ENCODE measurements at regions not wholly inside any gene's neighbourhood (a gene's known extent, or its start where the extent isn't known, plus 50 kb on each side); places are given as distances from the start of the nearest gene placed in this dataset.

DNA sequence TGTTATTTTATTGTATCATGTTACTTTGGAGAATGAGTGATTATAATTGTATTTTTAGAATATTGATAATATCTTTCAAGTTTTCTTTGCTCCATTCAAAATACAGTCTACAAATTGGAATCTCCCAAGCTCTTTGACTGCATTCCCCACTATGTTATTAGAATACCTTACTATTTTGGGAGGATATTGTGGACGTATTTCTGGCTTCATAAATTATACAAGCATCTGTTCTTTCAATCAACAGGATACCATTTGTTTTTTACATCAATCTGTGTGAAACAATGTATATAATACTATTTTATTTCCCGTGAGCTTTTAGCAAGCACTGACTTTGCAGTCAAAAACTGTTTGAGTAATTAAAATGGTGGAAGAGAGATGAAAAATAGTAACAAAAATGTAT is 226.5 kb downstream of the PTPRC start:
- Histone ChIP-seq H3K27me3 (ENCODE audit: insufficient read depth, low read length) (no peaks in the 10 kb centered on the region), H3K4me1 (ENCODE audit: insufficient read depth, low read length) (no peaks in the 10 kb centered on the region), H3K9me3 (ENCODE audit: insufficient read depth, low read depth, low read length) (no peaks in the 10 kb centered on the region), H3K9ac (ENCODE audit: low read depth, low read length) (no peak overlapping the region), H3K36me3 (ENCODE audit: insufficient read depth, low read depth, low read length) (no peaks in the 10 kb centered on the region), H3K27ac (ENCODE audit: low read length) (no peak overlapping the region), H3K4me3 (ENCODE audit: low read length) (no peak overlapping the region)

DNA sequence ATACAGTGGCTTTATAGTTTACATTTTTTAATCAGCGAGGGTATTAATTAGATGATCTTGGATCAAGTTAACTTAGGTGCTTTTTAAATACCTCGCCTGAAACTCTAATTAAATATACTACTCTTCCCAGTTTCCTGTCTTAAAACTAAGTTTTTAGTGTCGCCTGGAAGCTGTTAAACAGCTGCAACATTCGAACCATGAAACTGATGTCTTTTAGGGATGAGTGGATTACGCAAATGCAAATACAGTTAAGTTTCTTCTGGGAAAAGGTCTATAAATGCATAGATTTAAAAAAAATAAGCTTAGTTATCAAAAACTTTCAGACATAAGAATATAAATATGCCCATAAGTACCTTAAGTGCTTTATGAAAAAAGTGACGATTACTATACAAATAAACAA is 228.3 kb downstream of the PTPRC start:
- no peak overlapping the region for H3K4me3 ChIP-seq (ENCODE audit: low read length)
- H3K27me3 ChIP-seq (ENCODE audit: insufficient read depth, low read length): no peaks in the 10 kb centered on the region
- no peak overlapping the region for H3K27ac ChIP-seq (ENCODE audit: low read length)
- no peaks in the 10 kb centered on the region for H3K4me1 ChIP-seq (ENCODE audit: insufficient read depth, low read length)
- H3K9me3 ChIP-seq (ENCODE audit: insufficient read depth, low read depth, low read length): no peaks in the 10 kb centered on the region
- H3K9ac ChIP-seq (ENCODE audit: low read depth, low read length): no peak overlapping the region
- no peaks in the 10 kb centered on the region for H3K36me3 ChIP-seq (ENCODE audit: insufficient read depth, low read depth, low read length)

DNA sequence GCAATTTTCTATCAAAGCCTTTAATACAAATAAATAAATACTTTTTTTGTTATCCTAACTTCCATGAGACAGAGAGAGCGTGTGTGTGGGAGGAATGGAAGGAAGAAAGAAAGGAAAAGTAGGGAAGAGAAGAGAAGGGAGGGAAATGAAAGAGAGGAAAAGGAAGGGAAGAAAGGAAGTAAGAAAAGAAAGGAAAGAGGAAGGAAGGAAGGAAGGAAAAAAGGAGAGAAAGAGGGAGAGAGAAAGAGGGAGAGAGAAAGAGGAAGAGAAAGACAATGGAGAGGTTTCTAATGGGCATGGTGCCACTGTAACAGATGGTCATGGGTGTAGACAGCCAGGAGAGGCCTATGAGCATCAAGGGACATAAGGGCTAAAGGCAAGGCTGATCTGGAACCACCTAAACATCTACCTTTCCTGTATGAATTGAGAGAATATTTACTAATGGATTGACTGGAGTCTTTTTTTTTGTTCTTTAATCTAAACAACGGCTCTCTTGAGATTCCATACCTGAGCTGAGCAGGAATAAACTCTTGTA is 234.9 kb downstream of the PTPRC start:
- H3K9me3 ChIP-seq (ENCODE audit: insufficient read depth, low read depth, low read length): no peaks in the 10 kb centered on the region

DNA sequence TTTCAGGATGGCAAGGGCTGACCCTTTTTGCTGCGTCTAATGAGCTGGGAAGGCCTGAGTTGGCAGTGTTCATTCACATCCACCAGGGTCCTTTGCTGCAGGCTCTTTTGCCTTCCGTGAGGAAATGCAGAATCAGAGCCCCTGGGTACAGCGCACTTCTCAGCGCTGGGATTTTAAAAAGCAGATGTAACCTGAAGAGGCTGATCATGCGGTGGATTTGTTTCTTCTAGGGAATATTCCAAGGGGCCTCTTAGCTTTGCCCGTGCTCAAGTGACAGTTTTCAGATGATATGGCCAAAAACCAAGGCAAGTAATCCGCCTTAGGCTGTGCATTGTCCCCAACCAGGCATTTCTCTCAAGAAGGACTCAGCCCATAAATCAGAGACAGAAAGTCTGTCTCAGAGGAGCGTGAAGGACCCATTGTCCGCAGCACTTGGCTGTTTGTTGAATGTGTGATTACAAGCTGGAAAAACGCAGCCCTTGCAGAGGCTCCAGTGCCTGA is 237.6 kb downstream of the PTPRC start:
- H3K36me3 ChIP-seq (ENCODE audit: insufficient read depth, low read depth, low read length): no peaks in the 10 kb centered on the region
- no peak overlapping the region for H3K4me3 ChIP-seq (ENCODE audit: low read length)
- H3K4me1 ChIP-seq (ENCODE audit: insufficient read depth, low read length): no peaks in the 10 kb centered on the region
- H3K9ac ChIP-seq (ENCODE audit: low read depth, low read length): no peak overlapping the region
- H3K9me3 ChIP-seq (ENCODE audit: insufficient read depth, low read depth, low read length): no peaks in the 10 kb centered on the region
- H3K27ac ChIP-seq (ENCODE audit: low read length): no peak overlapping the region
- H3K27me3 ChIP-seq (ENCODE audit: insufficient read depth, low read length): no peaks in the 10 kb centered on the region

More for the DNA sequence above, 234.9 kb downstream of the PTPRC start:
- Histone ChIP-seq H3K4me1 (ENCODE audit: insufficient read depth, low read length) (no peaks in the 10 kb centered on the region), H3K27me3 (ENCODE audit: insufficient read depth, low read length) (no peaks in the 10 kb centered on the region), H3K4me3 (ENCODE audit: low read length) (no peak overlapping the region), H3K9ac (ENCODE audit: low read depth, low read length) (no peak overlapping the region), H3K27ac (ENCODE audit: low read length) (no peak overlapping the region), H3K36me3 (ENCODE audit: insufficient read depth, low read depth, low read length) (no peaks in the 10 kb centered on the region)

DNA sequence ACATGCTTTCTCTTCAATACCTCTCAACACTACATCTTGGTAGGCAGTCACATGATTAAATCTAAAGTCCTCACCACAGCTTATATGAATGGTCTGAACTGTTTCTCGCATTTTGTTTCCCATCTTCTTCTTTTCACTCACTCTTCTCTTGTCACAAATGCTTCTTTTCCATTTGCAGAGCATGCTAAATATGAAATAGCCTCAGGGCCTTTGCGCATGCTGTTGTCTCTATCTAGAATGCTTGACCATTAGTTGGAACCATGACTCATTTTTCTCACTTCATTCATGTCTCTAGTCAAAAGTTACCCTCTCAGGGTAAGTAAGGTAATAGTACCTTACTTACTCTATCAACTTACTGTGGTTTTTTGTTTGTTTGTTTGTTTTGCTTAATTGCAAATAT is 239.7 kb downstream of the PTPRC start:
- H3K27ac ChIP-seq (ENCODE audit: low read length): no peak overlapping the region
- no peaks in the 10 kb centered on the region for H3K36me3 ChIP-seq (ENCODE audit: insufficient read depth, low read depth, low read length)
- H3K4me1 ChIP-seq (ENCODE audit: insufficient read depth, low read length): no peaks in the 10 kb centered on the region
- no peaks in the 10 kb centered on the region for H3K27me3 ChIP-seq (ENCODE audit: insufficient read depth, low read length)
- no peak overlapping the region for H3K9ac ChIP-seq (ENCODE audit: low read depth, low read length)
- H3K4me3 ChIP-seq (ENCODE audit: low read length): no peak overlapping the region
- H3K9me3 ChIP-seq (ENCODE audit: insufficient read depth, low read depth, low read length): no peaks in the 10 kb centered on the region

DNA sequence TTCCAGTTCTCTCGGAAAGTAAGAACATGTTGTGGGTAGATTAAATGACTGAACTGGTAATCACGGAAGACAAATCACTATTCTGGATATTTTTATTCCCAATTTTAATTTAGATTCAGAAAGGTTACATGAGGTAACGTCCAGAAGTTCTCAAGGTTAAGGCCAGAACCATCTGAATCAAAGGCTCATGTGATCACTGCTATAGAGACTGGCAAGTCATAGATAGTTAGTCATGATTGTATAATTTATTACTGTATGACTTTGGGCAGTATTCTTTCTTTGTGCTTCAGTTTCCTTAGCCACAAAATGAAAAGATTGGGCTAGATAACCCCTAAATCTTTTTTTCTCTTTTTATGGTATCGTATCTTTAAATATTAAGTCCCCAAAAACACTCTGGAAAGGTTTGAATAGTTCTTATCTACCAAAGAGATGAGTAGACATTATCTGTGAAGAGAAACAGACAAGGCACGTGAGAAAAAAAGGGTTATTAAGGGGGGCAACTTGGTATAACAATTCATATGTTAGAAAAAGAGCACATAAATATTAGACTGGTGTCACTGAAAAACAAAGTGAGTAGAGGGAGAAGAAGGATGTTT is 241.0 kb downstream of the PTPRC start:
- Histone ChIP-seq H3K4me3 (ENCODE audit: low read length) (no peak overlapping the region), H3K4me1 (ENCODE audit: insufficient read depth, low read length) (no peaks in the 10 kb centered on the region), H3K27me3 (ENCODE audit: insufficient read depth, low read length) (no peaks in the 10 kb centered on the region), H3K36me3 (ENCODE audit: insufficient read depth, low read depth, low read length) (no peaks in the 10 kb centered on the region), H3K9ac (ENCODE audit: low read depth, low read length) (no peak overlapping the region), H3K9me3 (ENCODE audit: insufficient read depth, low read depth, low read length) (no peaks in the 10 kb centered on the region), H3K27ac (ENCODE audit: low read length) (no peak overlapping the region)

DNA sequence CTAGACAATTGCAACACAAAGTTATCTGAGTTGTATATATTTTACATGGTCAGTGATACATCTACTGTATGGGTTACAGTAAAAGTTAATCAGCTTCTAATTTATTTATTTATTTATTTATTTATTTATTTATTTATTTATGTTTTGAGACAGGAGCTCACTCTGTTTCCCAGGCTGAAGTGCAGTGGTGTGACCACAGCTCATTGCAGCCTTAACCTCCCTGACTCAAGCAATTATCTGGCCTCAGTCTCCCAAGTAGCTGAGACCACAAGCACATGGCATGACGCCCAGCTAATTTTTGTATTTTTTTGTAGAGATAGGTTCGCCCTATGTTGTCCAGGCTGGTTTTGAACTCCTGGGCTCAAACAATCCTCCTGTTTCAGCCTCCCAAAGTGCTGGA is 241.6 kb downstream of the PTPRC start:
- H3K4me1 ChIP-seq (ENCODE audit: insufficient read depth, low read length): no peaks in the 10 kb centered on the region
- H3K9ac ChIP-seq (ENCODE audit: low read depth, low read length): no peak overlapping the region
- no peak overlapping the region for H3K4me3 ChIP-seq (ENCODE audit: low read length)
- H3K27ac ChIP-seq (ENCODE audit: low read length): no peak overlapping the region
- H3K9me3 ChIP-seq (ENCODE audit: insufficient read depth, low read depth, low read length): no peaks in the 10 kb centered on the region
- H3K36me3 ChIP-seq (ENCODE audit: insufficient read depth, low read depth, low read length): no peaks in the 10 kb centered on the region
- no peaks in the 10 kb centered on the region for H3K27me3 ChIP-seq (ENCODE audit: insufficient read depth, low read length)

DNA sequence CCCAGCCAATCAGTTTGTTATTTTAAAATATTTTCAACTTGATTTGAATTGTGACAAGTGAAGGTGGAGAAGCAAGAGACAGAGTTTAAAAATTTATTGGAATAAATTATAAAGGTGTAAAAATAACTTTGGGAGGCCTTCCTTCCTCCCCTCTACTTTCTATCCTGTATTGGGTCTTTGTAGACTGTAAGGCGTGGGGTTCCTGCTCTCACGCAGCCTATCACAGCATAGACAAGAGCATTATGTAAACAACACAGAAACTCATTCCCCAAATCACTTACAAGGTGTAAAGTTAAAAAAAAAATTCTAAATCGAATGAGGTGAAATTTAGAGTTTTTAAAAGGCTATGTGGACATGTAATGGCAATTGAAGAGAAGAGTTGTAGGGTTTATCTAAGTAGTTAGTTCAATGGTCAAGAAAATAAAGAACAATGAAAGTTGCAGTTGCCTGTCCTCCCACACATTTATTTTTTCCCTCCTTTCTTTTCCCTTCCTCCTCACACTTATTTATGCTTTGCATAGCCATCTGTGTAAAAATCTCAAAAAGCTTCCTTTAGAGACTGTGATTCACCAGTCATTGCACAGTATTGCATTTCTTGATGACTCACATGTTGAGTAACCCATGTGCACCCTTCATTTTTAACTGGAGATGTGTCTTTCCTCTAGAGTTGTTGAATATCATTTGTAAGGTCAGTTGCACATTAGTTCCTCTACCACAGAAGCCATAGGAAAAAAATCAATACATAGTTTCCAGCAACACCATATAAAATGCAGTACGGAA is 242.2 kb downstream of the PTPRC start:
- H3K36me3 ChIP-seq (ENCODE audit: insufficient read depth, low read depth, low read length): no peaks in the 10 kb centered on the region
- no peak overlapping the region for H3K27ac ChIP-seq (ENCODE audit: low read length)
- no peak overlapping the region for H3K9ac ChIP-seq (ENCODE audit: low read depth, low read length)
- no peaks in the 10 kb centered on the region for H3K27me3 ChIP-seq (ENCODE audit: insufficient read depth, low read length)
- H3K9me3 ChIP-seq (ENCODE audit: insufficient read depth, low read depth, low read length): no peaks in the 10 kb centered on the region
- H3K4me3 ChIP-seq (ENCODE audit: low read length): no peak overlapping the region
- no peaks in the 10 kb centered on the region for H3K4me1 ChIP-seq (ENCODE audit: insufficient read depth, low read length)

DNA sequence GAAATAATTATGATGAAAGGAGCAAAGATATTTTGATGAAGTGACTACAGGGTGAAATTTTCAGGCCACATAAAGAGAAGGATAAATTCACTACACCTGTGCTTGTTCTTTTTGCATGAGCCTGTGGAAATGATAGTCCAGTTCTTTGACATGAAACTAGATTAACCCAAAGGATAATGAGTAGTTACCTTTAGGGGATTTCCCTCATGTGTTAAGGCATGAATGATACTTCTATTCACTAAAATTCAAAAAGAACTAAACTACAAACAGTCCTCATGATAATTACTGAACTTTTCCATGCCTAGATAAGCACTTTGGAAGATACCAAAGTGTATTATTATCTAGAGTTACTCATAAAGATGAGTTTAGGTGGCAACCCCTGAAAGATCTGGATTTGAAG is 244.3 kb downstream of the PTPRC start:
- Histone ChIP-seq H3K4me3 (ENCODE audit: low read length) (no peak overlapping the region), H3K9ac (ENCODE audit: low read depth, low read length) (no peak overlapping the region), H3K4me1 (ENCODE audit: insufficient read depth, low read length) (no peaks in the 10 kb centered on the region), H3K36me3 (ENCODE audit: insufficient read depth, low read depth, low read length) (no peaks in the 10 kb centered on the region), H3K27ac (ENCODE audit: low read length) (no peak overlapping the region), H3K9me3 (ENCODE audit: insufficient read depth, low read depth, low read length) (no peaks in the 10 kb centered on the region), H3K27me3 (ENCODE audit: insufficient read depth, low read length) (no peaks in the 10 kb centered on the region)

DNA sequence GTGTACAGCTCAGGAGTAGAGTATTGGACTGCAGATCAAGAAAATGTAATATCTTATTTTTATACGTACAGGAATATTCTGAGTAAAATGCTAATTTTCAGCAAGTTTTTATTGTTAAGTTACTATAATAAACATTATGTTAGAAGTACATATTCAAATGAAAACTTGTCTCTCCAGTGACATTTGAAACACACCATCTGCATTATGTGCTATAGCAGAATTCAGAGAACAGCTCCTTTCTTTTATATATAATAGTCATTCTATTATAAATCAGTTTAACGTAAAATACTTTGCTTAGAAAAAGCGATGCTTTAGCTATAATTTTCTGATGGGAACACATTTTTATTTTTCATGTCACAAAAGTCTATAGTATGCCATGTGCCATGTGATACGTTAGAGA is 249.0 kb downstream of the PTPRC start:
- Histone ChIP-seq H3K27ac (ENCODE audit: low read length) (no peak overlapping the region), H3K4me1 (ENCODE audit: insufficient read depth, low read length) (no peaks in the 10 kb centered on the region), H3K27me3 (ENCODE audit: insufficient read depth, low read length) (no peaks in the 10 kb centered on the region), H3K4me3 (ENCODE audit: low read length) (no peak overlapping the region), H3K9ac (ENCODE audit: low read depth, low read length) (no peak overlapping the region), H3K36me3 (ENCODE audit: insufficient read depth, low read depth, low read length) (no peaks in the 10 kb centered on the region), H3K9me3 (ENCODE audit: insufficient read depth, low read depth, low read length) (no peaks in the 10 kb centered on the region)

DNA sequence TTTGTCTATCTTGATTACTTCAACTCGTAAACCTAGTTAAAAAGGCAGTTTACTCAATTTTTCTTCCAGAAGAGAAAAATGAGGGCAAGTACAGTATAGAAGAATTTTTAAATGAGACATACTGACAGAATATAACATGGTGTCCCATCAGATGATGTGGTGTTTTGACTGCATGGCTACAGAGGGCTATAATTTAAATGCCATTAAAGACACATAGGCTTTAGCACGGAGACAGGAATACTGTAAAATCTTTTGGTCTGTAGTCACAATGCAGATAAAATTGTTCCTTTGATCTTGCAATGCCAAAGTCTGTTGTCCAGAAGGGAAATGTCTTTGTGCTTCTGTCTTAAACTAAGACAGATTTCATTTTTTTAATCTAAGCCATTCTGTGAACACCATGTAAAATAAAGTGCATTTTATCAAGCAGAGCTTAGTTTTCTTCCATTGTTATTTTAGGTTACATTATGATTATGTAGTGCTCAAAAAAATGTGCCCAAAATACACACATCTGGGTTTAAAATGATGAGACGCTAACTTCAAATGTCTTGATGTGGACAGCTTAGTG is 249.6 kb downstream of the PTPRC start:
- Histone ChIP-seq H3K27me3 (ENCODE audit: insufficient read depth, low read length) (no peaks in the 10 kb centered on the region), H3K4me1 (ENCODE audit: insufficient read depth, low read length) (no peaks in the 10 kb centered on the region), H3K9ac (ENCODE audit: low read depth, low read length) (no peak overlapping the region), H3K36me3 (ENCODE audit: insufficient read depth, low read depth, low read length) (no peaks in the 10 kb centered on the region), H3K4me3 (ENCODE audit: low read length) (no peak overlapping the region), H3K27ac (ENCODE audit: low read length) (no peak overlapping the region), H3K9me3 (ENCODE audit: insufficient read depth, low read depth, low read length) (no peaks in the 10 kb centered on the region)

DNA sequence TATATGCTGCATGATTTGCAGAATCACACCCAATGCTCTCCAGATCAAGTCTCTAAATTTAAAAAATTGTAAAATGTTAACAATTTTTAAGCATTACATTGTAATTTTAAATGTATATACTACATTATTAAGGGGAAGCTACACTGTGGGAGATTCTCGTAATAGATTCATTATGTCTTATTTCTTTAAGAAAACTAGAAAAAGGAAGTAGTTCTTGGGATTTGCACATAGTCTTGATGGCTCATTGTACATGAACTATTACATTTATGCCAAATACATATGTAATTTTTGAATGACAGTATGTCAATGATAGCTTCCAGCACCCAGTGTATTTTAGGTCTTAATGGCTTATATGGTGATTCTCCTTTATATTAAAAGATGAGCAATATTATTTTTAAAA is 250.3 kb downstream of the PTPRC start:
- Histone ChIP-seq H3K36me3 (ENCODE audit: insufficient read depth, low read depth, low read length) (no peaks in the 10 kb centered on the region), H3K9ac (ENCODE audit: low read depth, low read length) (no peak overlapping the region), H3K27ac (ENCODE audit: low read length) (no peak overlapping the region), H3K4me3 (ENCODE audit: low read length) (no peak overlapping the region), H3K9me3 (ENCODE audit: insufficient read depth, low read depth, low read length) (no peaks in the 10 kb centered on the region), H3K27me3 (ENCODE audit: insufficient read depth, low read length) (no peaks in the 10 kb centered on the region), H3K4me1 (ENCODE audit: insufficient read depth, low read length) (peaks cover 4% of the 10 kb centered on the region; the same call in 1 of the 2 replicates)

All from iPS-20b (cell line).